ENCODE measurements at regions not wholly inside any gene's neighbourhood (a gene's known extent, or its start where the extent isn't known, plus 50 kb on each side); places are given as distances from the start of the nearest gene placed in this dataset.

DNA sequence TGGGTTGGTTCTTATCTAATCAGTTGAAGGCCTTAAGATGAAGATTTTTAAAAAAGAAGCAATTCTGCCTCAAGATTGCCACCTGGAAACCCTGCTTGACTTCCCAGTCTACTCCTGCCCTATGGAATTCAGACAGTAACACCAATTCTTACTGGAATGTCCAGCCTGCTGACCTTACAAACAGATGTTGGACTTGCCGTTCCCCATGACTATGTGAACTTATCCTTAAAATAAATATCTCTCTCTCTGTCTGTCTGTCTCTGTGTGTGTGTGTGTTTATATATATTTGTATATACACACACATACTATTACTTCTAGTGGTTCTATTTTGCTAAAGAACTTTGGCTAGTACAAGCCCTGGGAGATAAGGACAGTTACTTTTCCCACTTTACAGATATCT lies 675.3 kb downstream of the SLC4A3 start:
- DNase-seq: no peak

GRCh38 chr2:220309215-220309614 lies 681.8 kb downstream of the SLC4A3 start:
- DNase-seq: no peak

- no peak for DNase-seq
Observed at GRCh38 chr2:220310451-220310861, 683.0 kb downstream of the SLC4A3 start.

- DNase-seq: no peak
Observed at GRCh38 chr2:220315098-220315823, 687.8 kb downstream of the SLC4A3 start.

DNA sequence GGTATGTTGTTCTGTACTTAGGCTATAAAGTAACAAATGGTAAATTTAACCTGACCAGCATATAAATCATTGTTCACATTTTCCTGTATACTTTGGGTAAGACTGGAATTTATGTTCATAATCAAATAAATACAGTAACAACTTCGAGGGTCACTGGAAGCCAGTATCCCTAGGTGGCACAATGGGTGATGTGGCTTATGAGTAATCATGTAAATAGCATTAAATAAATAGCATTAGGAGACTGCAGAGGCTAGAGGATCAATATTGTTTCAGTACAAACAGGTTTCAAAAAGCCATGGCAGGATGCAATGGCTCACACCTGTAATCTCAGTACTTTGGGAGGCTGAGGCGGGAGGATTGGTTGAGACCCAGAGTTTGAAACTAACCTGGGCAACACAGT lies 690.6 kb downstream of the SLC4A3 start:
- no peak for DNase-seq

DNA sequence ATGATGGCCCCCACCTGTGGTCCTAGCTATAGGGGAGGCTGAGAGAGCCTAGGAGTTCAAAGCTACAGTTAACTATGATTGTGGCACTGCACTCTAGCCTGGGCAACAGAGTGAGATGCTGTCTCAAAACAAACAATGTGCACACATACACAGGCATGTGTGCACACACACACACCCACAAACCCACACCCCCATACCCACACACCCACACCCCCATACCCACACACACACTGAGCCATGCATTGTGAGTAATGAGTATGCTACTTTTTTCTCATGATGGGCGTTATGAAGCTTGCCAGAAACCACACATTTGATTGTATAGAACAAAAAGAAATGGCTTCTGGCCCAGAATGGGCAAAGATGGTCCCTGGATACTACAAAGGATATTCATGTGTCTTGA lies 691.1 kb downstream of the SLC4A3 start:
- no peak for DNase-seq

- DNase-seq: no peak
Observed at GRCh38 chr2:220320326-220320725, 692.9 kb downstream of the SLC4A3 start.

- no peak for DNase-seq
Observed at GRCh38 chr2:220332886-220333285, 705.5 kb downstream of the SLC4A3 start.

- DNase-seq: no peak
Observed at GRCh38 chr2:220334210-220334609, 706.8 kb downstream of the SLC4A3 start.

DNA sequence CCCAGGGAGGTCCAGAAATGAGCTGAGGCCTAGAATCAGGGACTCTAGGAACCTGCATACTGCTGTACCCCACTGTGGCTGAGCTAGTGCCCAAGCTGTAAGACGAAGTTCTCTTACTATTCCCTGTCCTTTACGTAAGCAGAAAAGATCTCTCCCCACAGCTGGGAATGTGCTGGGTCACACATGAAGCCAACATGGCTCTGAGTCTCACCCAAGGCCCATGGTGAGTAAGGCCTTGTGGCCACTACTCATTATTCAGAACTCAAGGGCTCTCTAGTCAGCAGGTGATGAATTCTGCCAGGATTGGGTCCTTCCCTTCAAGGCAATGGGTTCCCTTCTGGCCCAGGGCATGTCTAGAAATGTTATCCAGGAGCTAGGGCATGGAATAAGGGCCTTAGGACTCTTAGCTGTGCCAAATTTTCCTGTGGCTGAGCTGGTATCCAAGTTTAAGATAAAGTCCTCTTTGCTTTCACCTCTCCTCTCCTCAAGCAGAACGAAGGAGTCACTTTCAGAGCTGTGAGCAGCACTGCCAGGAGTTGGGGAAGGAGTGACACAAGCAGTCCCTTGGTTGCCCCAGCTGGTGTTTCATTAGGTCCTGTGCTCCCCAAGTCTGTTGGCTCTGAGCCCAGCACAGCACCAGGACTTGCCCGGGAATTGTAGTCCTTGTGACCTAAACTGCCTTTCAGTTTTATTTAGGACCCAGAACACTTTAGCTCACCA lies 707.6 kb downstream of the SLC4A3 start:
- no peak for DNase-seq

DNA sequence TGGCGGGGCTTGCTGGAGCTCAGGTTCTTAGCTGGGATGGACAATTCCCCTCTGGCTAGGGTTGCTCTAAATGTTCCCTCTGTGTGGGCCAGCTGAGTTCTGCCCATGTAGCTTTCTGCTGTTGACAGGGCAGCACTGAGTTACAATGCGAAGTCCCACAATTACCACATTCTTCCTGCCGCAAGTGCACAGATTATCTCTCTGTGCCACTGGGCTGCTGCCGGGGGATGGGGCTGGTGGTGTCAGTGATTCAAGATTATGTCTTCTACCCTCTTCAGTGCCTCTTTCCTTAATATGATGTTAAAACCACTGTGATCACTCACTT lies 708.1 kb downstream of the SLC4A3 start:
- DNase-seq: no peak

GRCh38 chr2:220336771-220337170 lies 709.3 kb downstream of the SLC4A3 start:
- no peak for DNase-seq

- no peak for DNase-seq
Observed at GRCh38 chr2:220337611-220338440, 710.4 kb downstream of the SLC4A3 start.

DNA sequence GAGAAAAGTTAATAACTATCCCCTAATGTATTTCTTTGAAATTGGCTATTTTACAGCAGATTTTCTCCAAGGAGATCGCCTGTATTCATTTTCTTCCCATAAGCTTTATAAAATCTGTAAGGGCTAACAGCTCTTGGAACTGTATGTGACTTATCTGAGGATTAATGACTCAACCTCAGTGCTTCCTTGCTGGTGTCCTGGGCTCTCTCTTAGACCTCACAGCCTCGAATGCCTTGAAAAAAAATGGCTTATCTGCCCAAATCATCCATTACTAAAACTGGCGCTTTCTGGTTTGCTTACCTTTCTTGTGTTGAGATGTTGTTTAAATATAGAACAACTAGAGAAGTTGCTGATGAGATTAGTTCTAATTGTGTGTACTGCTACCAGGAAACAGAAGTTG lies 713.6 kb downstream of the SLC4A3 start:
- no peak for DNase-seq

GRCh38 chr2:220346919-220347318 lies 719.5 kb downstream of the SLC4A3 start:
- DNase-seq: no peak

DNA sequence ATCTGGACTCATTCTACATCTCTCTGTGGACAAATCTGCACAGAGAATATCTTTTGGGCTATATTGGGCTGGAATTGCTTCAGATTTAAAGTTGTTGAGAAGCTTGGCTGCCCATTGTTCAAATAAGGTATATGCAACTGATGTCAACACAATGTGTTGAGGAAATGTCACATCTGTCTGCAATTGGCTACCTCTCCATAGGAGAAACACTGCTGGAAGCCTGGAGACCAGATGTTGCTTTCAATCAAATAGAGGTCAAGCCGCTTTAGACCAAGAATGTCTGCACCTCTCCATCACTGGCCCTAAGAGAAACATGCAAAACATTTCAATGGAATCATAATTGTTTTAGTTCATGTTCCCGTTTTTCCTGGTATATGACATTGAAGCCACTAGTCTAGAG lies 720.2 kb downstream of the SLC4A3 start:
- no peak for DNase-seq

DNA sequence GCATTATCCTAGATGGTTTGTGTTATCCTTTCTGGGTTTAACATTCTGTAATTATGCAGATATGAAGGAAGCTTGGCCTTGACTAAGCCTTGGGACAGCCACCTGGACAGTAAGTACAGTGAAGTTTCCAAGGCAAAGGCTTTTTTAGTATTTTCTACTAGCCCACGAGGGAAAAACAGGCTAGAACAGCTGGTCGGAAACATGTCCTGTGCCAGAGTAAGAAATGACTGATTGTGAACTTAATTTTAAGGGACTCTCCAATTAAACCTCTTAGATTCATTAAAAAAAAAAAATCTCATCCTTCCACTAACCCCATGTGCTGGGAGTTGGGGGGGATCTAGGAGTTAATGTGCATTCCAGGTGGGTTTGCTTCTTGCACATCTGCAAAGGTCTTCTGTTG lies 720.8 kb downstream of the SLC4A3 start:
- DNase-seq: no peak

DNA sequence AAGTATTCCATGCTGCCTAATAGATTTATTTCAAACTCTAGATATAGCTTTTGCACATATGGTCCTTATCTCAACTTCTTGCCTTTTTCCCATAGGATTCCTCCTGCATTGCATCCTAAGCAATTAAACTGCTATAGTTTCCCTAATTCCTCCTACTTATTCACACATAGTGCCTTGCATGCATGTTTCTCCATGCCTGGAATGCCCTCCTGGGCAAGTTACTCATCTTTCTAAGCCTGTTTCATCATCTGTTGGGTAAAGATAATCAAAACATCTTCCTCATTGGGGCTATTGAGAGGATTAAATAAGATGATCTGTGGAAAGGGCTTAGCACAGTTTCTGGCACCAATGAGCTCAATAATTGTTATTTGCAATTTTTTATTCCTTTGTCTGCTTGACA lies 726.5 kb downstream of the SLC4A3 start:
- DNase-seq: no peak

DNA sequence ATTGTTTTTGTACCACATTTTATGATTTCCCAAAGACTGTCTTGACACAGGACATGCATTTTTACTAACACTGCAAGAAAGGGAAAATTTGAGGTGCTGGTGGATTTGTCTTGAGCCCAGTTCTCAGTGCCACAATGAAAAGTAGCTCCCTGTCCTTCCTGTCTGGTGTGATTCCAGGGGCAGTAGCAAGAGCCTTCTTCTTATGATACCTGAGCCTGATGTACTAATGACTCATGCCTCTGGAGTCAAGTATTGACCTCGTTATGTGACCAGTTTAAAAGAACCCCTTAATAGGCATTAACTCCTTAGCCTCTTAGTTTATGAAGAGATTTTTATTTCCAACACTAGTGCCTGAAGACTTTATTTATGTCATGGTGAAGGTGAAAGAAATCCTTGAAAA lies 728.6 kb downstream of the SLC4A3 start:
- no peak for DNase-seq

DNA sequence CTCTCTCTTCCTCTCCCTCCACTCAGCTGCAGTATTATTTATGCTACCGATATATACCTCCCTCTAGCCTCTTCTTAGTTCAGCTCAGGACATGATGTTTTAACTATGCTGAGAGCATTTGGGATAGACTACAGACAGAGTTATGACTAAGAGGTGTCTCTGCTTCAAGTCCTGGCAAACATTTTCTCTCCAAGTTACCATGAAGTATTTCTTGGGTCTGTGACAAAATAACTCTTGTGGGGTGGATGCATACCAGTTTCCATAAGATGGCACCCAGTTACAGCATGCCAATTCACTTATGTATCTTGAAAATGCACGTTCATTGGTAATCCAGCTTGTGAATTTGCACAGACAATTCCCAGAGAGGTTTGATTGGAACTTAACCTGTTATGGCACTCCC lies 737.6 kb downstream of the SLC4A3 start:
- DNase-seq: no peak

GRCh38 chr2:220366765-220367164 lies 739.3 kb downstream of the SLC4A3 start:
- no peak for DNase-seq

GRCh38 chr2:220370764-220371163 lies 743.3 kb downstream of the SLC4A3 start:
- no peak for DNase-seq

DNA sequence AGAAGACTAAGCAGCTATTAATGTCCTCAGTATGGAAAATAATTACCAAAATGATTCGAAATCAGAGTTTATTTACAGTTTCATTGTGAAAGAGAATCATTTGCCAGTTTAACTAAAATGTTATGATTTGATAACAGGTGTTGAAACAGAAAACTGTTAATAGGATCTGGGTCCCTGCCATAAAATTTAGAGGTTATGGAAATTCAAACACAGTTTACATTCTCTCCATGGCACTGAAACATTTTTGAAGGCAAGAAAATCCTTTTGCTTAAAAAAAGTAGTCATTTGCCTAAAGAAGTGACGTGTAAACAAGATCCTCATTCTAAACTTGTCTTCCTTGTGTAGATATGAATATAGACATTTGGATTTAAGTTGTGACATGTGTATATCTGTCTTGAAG lies 743.8 kb downstream of the SLC4A3 start:
- DNase-seq: no peak

DNA sequence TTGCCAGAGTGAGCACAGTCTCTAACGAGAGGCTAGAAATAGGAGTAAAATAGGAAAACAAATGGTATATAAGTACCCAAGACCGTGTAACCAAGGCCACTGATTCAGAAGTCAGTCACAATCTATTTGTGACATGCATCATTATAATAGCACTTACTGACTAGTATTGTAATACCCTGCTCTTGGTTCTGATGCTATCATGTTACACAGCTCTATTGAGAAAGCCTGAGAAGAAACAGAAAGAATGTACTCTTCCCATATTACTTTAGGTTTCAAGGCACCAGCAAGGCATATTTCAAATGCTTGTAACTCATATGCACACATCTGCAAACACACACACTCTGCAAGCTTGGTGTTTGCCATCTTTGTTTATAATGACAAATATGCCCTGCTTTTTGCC lies 746.4 kb downstream of the SLC4A3 start:
- no peak for DNase-seq
